HG02885 (cell line): ENCODE measurements at regions not wholly inside any gene's neighbourhood (a gene's known extent, or its start where the extent isn't known, plus 50 kb on each side); places are given as distances from the start of the nearest gene placed in this dataset.

Source experiments
- ATAC-seq: cut with Tn5 transposase; IDR thresholded peaks from one replicate; pipeline ENCODE4 v1.9.1; 2021; ENCODE audit warnings: mild to moderate bottlenecking; ENCODE audit not compliant: unreplicated experiment, poor library complexity

DNA sequence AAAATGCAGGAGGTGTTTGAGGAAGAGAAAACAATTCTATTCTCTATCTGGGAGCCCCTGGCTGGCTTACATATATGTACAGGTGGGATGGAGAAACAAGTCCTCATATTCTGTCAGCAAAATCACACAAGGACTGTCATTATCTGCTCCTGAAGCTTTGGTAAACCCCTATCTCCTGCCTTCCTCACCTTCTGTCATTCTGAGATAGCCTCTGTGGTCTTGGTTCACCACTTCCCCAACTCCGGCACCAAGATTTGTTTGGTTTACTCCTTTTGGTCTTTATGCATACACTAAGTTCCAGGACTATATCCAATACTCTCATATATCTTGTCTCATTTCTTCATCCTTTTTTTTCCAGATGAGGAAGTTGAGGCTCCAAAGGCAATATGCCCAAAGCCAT, 551.1 kb downstream of the PLPP3 start:
- no peak for ATAC-seq

DNA sequence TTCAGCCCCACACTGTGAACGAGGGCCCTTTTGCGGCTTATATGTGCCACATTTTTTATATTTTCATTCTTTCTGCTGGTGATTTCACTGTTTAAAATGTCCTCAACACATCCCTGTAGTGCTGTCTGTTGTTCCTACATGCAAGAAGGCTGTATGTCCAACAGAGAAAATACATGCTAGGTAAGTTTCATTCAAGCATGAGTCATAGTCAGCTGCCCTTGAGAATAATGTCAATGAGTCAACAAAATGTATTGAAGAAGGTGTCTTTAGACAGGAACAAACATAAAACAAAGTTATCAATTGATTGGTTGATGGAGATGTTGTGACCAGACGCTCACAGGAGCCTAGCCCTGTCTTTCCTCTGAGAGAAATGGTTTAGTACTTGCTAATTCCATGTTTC, 553.4 kb downstream of the PLPP3 start:
- no peak for ATAC-seq

DNA sequence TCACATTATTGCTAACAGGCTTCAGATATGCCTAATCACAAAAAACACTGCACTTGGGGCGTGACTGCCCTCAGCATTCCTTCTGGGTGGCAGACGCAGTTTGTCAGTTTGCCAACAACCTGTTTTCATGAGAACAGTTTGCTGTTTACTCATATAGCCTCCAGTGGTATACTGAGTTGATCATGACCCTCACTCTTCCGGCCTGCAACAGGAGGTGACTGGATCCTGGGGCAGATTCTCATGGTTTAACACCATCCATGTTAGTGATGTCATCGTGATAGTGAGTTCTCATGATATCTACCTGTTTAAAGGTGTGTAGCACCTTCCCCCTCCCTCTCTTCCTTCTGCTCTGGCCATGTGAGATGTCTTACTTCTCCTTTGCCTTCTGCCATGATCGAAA, 555.2 kb downstream of the PLPP3 start:
- no peak for ATAC-seq

DNA sequence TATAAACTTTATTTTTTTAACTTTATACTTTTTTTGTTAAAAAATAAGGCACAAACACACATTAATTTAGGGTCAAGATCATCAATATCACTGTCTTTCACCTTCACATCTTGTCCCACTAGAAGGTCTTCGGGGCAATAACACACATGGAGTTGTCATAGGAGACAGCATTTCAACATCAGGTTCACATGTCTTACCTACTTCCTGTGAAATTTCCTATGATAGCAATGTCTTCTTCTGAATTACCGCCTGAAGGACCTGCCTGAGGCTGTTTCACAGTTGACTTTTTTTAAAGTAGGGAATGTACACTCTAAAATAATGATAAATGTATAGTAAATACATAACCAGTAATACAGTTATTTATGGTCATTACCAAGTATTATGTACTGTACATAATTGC, 559.4 kb downstream of the PLPP3 start:
- no peak for ATAC-seq

DNA sequence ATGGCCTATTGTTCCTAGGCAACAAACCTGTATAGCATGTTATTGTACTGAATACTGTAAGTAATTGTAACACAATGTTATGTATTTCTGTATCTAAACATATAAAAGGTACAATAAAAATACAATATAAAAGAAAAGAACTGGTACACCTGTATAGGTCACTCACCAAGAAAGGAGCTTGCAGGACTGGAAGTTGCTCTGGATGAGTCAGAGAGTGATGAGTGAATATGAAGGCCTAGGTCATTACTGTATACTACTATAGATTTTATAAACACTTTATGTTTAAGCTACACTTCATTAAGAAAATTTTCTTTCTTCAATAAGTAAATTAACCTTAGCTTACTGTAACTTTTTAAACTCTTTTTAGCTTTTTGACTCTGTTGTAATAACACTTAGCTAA, 559.9 kb downstream of the PLPP3 start:
- no peak for ATAC-seq

DNA sequence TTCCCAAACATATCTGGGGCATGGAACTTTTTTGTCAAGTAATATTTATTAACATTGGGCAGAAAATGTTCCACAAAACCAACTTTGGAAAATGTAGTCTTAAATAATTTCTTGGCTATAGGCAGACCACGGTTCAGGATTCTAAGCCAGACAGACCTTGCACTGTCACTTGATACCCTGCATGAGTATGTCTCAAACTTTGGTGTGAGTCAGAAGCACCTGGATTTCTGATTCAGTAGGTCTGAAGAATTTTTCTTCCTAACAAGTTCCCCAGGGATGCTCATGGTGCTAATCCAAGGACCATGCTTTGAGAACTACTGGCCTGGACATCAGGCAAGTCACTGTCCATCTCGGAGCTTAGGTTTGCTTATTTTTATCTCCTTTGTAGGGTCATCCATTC, 562.0 kb downstream of the PLPP3 start:
- no peak for ATAC-seq

DNA sequence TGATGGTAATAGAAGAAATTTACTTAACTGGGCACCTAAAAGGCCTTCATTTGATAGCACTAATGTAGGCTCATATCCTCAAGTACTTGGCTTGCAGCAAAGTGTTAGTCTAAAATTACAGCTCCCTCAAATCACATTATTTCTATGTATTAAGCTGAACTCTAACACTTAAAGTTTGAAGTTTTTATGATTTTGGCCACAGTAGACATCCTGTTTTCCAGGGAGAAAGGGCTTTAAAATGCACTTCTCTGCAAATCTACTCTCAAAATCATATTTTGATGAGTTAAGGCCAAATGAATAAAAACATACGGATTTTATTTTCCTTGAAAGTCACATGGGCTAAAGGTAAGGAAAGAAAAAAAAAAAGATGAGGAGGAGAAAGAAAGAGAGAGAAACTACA, 575.5 kb downstream of the PLPP3 start:
- no peak for ATAC-seq

DNA sequence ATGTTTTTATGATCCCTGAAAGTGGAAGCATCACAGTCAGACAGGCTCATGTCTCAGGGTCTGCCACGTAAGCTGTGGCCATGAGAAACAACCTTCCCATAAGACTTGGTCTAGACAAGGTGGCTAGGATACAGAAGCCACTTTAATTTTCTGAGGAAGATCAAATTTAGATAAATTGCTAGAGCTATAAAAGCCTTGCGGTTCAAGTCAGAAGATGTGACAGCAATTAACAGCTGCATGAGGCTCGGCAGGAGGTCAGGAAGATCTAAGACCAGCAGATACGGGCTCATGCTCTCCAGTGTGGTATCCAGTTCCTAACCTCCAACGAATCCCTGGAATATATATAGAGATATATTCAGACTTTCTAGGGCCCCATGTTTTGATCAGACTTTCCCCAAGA, 577.1 kb downstream of the PLPP3 start:
- ATAC-seq: no peak

DNA sequence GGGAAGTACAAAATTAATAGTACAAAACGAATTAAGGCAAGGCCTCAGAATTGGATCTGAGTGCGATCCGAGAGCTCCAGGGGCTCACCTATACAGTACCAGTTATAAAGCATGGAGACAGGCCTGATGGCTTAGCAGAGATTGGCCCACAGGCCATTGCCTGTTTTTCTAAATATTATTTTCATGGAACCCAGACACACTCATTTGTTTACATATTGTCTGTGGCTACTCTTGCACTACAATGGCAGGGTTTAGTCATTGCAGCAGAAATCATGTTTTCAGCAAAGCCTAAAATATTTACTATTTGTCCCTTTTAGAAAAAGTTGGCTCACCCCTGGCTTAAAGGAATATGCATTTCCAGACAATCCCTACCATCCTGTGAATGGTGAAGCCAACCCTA, 578.9 kb downstream of the PLPP3 start:
- ATAC-seq: no peak

DNA sequence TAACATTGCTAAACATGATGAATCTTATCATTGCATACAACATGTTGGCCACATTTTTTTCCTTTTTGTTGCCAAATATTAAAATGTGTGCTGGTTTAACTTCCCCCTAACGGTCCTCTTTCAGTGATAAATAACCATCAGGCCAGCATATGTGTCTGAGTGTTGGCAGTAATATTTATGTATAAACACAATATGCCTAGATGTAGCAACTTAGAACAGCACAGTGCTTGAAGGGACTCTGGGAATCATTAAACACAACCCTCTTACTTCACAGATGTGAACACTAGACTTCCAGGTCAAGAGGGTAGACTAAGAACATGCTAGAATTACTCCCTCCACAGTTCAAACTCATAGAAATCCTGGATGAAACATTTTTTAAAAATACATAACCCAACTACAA, 581.8 kb downstream of the PLPP3 start:
- no peak for ATAC-seq

DNA sequence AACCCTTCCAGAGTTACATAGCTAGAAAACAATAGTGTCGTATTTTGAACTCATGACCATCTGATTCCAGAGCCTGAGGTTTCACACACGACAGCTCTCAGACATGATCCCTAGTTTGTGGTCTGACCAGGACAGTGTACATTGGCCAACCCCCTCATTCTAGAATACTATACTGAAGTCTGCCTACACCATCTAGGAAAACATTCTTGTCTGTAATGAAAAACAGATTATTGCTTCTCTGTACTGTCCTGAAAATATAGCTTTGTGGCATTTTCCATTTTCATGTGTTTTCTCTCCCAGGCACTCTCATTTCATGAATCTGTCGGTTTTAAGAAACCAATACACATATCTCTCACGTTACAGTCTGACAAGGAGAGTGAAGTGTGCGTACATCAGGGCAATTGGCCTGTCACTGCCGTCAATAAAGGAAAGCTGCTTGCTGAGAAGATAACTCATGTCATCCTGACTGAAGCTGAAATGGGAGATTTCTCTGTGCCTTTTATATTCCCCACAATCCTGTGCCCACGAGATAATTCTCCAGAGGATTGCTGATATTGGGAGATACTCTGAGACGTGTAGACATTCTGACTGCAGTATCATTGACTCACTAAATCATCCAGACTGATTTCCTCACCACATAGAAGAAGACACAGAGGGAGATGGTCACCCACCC, 585.6 kb downstream of the PLPP3 start:
- no peak for ATAC-seq

DNA sequence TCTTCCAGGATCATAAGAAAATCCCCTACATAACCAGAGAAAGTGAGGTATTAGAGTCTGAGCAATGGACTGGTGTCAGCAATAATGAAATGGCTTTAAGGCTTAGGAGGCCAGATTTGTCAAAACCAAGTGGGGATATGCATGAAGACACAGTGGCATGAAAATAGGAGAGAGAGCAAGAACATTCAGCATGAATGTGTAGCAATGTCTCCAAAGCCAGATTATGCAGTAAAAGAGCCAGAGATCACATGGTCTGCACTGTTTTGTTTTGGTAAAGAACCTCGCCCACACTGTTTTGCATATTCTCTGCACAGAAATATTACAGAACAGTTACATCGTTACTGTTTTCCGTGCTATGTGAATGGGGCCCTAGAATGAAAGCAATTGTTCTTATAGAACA, 589.4 kb downstream of the PLPP3 start:
- ATAC-seq: no peak

DNA sequence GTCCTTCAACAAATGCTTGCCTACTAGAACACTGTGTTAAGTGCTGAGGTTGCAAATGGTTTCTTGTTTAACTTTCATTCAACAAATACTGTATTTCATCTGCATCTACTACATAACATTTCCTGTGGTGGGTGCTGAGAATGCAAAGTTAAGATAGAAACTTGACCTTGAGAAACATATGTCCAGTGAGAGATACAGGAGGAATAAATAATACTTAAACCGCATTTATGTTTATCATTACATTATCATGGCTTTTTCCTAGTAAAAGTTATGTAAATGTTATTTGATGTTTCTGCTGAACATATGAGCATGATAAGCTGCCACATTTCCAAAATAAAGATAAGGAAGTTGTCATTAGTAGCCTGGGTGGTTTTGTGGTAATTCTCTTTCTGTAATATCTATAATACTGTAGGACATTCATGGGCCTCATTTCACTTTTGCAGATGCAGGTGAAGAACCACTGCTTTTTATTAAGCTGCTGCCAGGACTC, 590.4 kb downstream of the PLPP3 start:
- ATAC-seq: no peak

DNA sequence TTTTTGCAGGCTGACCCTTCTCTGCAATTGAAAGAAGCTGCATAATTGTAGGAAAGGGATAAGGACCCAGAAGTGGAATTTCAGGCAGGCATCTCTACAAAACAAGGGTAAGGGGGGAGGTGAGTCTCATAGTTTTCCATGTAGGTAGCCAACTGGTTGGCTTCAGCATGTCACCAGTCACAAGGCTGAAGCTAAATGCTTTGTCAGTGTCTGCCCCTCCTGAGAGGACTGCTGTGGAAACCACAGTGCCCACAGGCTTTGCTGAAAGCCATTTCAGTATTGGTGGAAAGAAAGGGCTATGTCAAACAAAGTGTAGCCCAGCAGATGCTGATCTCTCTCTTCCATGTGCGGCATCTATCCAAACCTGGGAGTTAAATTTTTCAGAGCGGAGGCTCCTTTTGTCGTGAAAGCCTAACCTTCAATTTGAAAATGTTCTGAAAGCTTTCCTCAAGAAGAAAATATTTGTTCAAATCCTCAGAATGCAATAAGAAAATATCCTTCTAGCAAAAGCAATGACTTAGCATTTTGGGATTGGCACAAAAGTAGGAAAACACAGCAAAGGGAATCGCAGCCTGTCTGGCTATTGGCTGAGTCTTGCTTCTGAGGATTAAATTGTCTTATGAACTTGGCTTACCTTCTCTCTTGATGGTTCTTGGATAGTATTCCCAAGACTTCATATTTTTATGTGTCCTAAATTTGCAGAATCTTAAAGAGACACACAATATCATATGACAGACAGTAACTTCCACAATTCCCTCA, 591.7 kb downstream of the PLPP3 start:
- no peak for ATAC-seq

DNA sequence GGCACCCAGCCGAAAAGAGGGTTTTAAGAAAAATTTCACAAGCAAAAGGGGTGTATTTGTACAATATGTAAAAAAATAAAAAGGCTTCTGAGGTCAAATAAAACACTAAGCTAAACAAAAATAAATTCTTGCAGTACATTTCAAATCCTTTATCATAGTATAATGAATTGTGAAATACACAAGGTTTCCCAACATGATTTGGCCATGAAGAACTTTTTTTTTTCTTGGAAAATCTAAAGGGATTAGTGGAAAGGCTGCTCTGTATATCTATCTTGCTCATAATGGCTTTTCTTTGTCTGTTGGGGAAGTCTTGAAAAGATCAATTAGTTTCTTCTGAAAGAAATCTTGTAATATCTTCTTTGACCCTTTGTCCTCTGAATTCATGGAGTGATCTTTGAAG, 593.4 kb downstream of the PLPP3 start:
- no peak for ATAC-seq

DNA sequence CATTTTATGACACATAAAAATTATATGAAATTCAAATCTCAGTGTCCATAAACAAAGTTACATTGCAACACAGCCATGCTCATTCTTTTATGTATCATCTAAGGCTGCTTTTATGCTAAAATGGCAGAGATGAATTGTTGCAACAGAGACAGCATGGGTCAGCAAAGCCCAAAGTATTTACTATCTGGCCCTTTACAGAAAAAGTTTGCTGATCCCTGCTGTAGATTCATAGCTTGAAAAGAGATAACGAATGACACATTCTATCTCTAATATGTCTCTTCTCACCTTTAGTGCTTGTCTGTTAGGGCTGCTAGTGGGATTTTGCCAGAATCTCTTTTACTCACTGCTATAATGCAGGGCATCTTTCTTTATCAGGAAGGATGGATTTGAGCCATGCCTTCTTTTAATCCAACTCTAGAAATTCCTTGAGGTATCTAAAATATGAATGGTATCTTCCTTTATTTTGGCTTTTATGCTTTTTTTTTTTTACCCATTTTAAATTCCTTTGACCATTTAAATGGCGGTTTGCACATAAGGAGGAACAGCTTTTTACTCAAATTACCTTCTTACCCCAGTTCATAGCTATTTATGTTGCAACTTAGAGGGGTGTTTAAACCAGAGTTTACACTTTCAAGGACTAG, 598.2 kb downstream of the PLPP3 start:
- no peak for ATAC-seq

DNA sequence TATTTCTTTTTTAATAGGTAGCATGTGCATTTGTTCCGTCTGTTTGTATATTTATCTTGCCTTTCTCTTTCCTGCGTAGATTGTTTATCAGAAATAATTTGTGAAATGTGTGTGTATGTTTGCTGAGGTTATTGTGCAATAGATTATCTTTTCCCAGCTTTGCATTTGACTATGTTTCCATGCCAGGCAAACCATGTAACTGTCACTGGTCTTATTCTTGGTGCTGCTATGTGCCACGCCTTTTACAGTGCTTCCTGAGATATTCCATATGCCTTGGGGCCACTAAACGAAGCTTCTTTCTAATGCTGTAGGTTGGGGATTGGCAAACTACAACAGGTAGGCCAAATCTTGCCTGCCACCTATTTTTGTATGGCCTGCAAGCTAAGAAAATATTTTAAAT, 598.8 kb downstream of the PLPP3 start:
- no peak for ATAC-seq

DNA sequence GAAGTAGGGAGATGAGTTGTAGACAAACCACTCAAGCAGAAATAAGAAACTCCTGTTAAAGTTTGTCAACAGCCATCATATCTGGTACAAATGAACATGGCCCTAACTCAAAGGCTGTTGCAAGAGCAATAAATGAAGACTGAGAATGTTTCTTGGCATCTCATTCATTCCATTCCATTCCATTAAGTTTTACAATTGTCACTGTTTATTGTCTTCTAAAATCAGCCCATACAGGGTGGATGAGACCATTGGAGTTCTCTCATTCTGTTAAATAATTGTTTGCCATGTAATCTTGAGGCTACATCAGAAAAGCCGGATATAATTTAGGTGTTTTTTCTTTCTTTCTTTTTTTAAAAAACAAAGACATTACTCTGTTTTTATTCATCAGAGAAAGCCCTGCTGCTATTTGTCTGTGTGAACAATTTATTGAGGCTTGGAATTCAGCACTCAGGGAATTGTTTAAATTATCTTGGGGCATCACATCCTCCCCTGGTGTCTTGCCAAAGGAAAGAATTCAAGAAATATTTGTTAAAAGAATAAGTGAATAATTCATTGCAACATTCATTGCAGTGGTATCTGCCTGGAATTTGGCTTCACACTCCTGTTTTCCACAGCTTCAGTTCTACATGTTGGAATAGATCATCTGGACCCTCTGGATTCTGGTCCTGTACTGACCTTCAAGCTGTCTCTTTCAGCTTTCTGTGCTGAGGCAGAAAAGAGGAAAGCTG, 604.5 kb downstream of the PLPP3 start:
- no peak for ATAC-seq

DNA sequence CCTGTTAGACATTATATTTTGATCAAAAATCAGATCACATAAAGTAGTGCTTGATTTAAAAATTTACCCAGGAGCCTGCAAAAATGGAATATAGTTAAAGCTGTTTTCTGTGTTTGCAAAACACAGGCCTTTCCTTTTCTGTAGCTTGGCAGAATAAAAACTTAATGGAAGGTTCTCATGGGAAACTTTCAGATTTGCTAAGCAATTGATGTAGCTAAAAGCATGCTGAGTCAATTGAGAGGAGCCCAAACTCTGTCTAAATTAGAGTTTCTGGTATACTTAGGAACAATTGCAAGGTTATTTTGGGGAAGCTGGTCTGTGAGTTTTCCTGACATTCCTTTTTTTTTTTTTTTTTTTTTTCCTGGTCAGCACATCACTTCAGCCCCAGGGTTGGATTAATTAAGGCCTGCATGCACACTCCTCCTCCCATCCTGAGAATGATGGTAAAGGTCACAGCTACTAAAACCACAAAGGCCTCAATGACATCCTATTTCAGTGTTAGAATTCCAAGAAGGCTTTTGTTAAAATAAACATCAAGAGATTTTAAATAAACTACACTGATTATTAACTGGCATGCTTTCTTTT, 608.7 kb downstream of the PLPP3 start:
- ATAC-seq: no peak

DNA sequence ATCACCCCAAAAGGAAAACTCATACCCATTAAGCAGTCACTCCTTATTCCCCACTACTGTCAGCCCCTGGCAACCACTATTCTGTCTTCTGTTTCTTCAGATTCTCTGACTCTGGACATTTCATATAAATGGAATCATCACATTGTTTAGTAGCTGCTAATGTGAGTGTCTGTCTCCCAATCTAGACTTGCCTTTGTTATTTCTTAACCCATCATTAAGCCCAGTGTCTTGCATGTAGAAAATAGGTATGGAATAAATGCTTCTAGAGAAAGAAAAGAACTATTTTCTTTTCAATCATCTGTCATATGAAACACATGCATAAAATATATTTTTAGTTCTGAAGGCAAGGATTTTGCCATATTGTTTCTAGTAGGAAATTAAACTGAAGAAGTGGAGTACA, 610.0 kb downstream of the PLPP3 start:
- no peak for ATAC-seq

DNA sequence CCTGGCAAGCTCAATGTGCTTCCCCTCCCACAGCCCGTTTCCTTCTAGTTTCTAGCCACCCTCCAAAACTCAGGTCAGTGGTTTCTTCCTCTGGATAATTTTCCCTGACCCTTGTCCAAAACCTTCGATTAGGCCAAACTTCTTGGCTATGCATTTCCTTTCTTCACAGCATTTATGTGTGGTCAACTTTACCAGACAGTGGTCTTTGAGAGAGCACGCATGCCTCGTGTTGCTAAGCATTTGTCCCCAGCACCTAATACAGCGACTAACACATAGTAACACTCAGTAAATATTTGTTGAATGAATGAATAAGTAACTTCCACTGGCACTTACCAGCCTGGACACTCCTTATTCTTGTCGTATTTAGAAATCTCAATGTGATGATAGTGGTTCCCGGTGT, 610.7 kb downstream of the PLPP3 start:
- ATAC-seq: no peak
